Endothelial cell of umbilical vein (primary cell): ENCODE measurements at regions not wholly inside any gene's neighbourhood (a gene's known extent, or its start where the extent isn't known, plus 50 kb on each side); places are given as distances from the start of the nearest gene placed in this dataset.

ENCODE experiments used
- BruUV-seq: library from RNA; stranded (reverse); fragments of 400-500 nt; replicated peaks from 2 replicates; lab custom pipeline; 2021; lab: Mats Ljungman, UMichigan
- CTCF ChIA-PET: fragments of 300-600, 350-600 bp; sonication (Branson Sonifier 250); formaldehyde crosslinking; loops from one replicate; lab custom pipeline; 2021; ENCODE audit warnings: antibody characterized with exemption, inconsistent platforms; lab: Charles Lee
- POLR2A ChIA-PET: fragments of 300-600, 350-600 bp; sonication (Branson Sonifier 250); formaldehyde crosslinking; loops from one replicate; lab custom pipeline; 2021; ENCODE audit warnings: antibody characterized with exemption, inconsistent platforms; lab: Charles Lee
- DNase-seq: peaks from one replicate; pipeline ENCODE4 v3.0.0-alpha.2; 2011; ENCODE audit warnings: low read depth, low spot score
- FAIRE-seq: peaks from 2 replicates; lab custom pipeline; 2011; peaks lifted over from hg19 to GRCh38; lab: Jason Lieb, UNC
- H2AFZ ChIP-seq: 2 replicates; pipeline ENCODE4 v1.6.0; 2012; ENCODE audit warnings: low read depth, low read length, control low read depth, inconsistent platforms
- H3K27ac ChIP-seq: 2 replicates; pipeline ENCODE4 v1.5.1; 2011; ENCODE audit warnings: low read depth, mild to moderate bottlenecking, control low read depth, low read length, moderate library complexity; ENCODE audit not compliant: insufficient read depth
- H3K27me3 ChIP-seq, 2 experiments: 2 replicates each; pipeline versions ENCODE4 v1.6.0 to v1.6.1; 2011; ENCODE audit warnings: low read length in 2 of 2, mixed read lengths in 1 of 2; ENCODE audit not compliant: control insufficient read depth in 2 of 2, insufficient read depth in 2 of 2
- H3K36me3 ChIP-seq, 2 experiments: 2 replicates in 1 of 2; 3 replicates in 1 of 2; pipeline ENCODE4 v1.5.1; 2011; ENCODE audit warnings: low read length in 2 of 2, mild to moderate bottlenecking in 1 of 2, moderate library complexity in 1 of 2; ENCODE audit not compliant: control insufficient read depth in 2 of 2, insufficient read depth in 2 of 2; ENCODE audit errors: extremely low read depth in 1 of 2
- H3K4me1 ChIP-seq: 3 replicates; pipeline ENCODE4 v1.5.1; 2011; ENCODE audit warnings: mild to moderate bottlenecking, low read length; ENCODE audit not compliant: control insufficient read depth, insufficient read depth; ENCODE audit errors: extremely low read depth
- H3K4me2 ChIP-seq: 2 replicates; pipeline ENCODE4 v1.6.1; 2011; ENCODE audit warnings: low read length, control low read depth, mixed read lengths; ENCODE audit not compliant: insufficient read depth
- H3K4me3 ChIP-seq, 3 experiments: fragments of 200-600 bp in 1 of 3; sonication (generic), shearing (Covaris generic) in 1 of 3; replicated peaks in 1 of 3; 2 replicates each; pipeline ENCODE4 v1.5.1; 2011 to 2016; ENCODE audit warnings: control low read depth in 3 of 3, low read length in 3 of 3, mild to moderate bottlenecking in 2 of 3, inconsistent platforms in 1 of 3, low read depth in 1 of 3, moderate library complexity in 1 of 3; ENCODE audit not compliant: insufficient read depth in 1 of 3
- H3K79me2 ChIP-seq: 2 replicates; pipeline ENCODE4 v1.6.0; 2012; ENCODE audit warnings: low read length, inconsistent platforms; ENCODE audit not compliant: control insufficient read depth, insufficient read depth
- H3K9ac ChIP-seq: replicated peaks from 2 replicates; pipeline ENCODE3; 2011; ENCODE audit warnings: low read length, control low read depth; ENCODE audit not compliant: insufficient read depth; ENCODE audit errors: extremely low read depth
- H3K9me1 ChIP-seq: replicated peaks from 3 replicates; pipeline ENCODE4 v1.6.0; 2011; ENCODE audit warnings: mild to moderate bottlenecking, low read length; ENCODE audit not compliant: control insufficient read depth, insufficient read depth; ENCODE audit errors: extremely low read depth
- H3K9me3 ChIP-seq: replicated peaks from 2 replicates; pipeline ENCODE4 v1.5.1; 2012; ENCODE audit warnings: low read length, inconsistent platforms; ENCODE audit not compliant: control insufficient read depth, insufficient read depth
- H4K20me1 ChIP-seq: replicated peaks from 2 replicates; pipeline ENCODE3; 2011; ENCODE audit warnings: mild to moderate bottlenecking, low read length; ENCODE audit not compliant: control insufficient read depth, insufficient read depth; ENCODE audit errors: extremely low read depth
- CTCF ChIP-seq, 2 donors: IDR thresholded peaks; 1 replicate in 1 of 2; 2 replicates in 1 of 2; pipeline ENCODE4 v1.5.1; 2011; ENCODE audit warnings: low read length in 2 of 2, mild to moderate bottlenecking in 2 of 2, moderate library complexity in 2 of 2, control low read depth in 1 of 2, inconsistent platforms in 1 of 2, low read depth in 1 of 2; ENCODE audit not compliant: insufficient read depth in 1 of 2; ENCODE audit errors: extremely low read depth in 1 of 2
- EZH2 ChIP-seq: IDR thresholded peaks from 2 replicates; pipeline ENCODE4 v1.6.1; 2012; ENCODE audit warnings: borderline replicate concordance, low read depth, mild to moderate bottlenecking, moderate library complexity, low read length, inconsistent platforms; ENCODE audit not compliant: severe bottlenecking
- FOS ChIP-seq: IDR thresholded peaks from 2 replicates; pipeline ENCODE4 v1.6.1; 2011; ENCODE audit warnings: mild to moderate bottlenecking, low read length, moderate library complexity, borderline replicate concordance; ENCODE audit not compliant: insufficient read depth
- GATA2 ChIP-seq: IDR thresholded peaks from 2 replicates; pipeline ENCODE4 v1.7.0; 2011; ENCODE audit warnings: low read depth, mild to moderate bottlenecking, moderate library complexity, mixed read lengths, low read length; ENCODE audit not compliant: insufficient read length, insufficient read depth
- JUN ChIP-seq: IDR thresholded peaks from 2 replicates; pipeline ENCODE4 v1.6.1; 2011; ENCODE audit warnings: borderline replicate concordance, low read depth; ENCODE audit not compliant: insufficient read length, insufficient read depth
- MAX ChIP-seq: IDR thresholded peaks from 2 replicates; pipeline ENCODE4 v1.6.1; 2011; ENCODE audit not compliant: insufficient read depth, insufficient read length
- MYC ChIP-seq: IDR thresholded peaks from one replicate; pipeline ENCODE4 v1.6.1; 2011; ENCODE audit warnings: mild to moderate bottlenecking, low read depth, low read length
- POLR2A ChIP-seq: IDR thresholded peaks from 2 replicates; pipeline ENCODE4 v1.6.1; 2012; ENCODE audit warnings: low read depth, mild to moderate bottlenecking, control low read depth, low read length
- POLR2AphosphoS5 ChIP-seq: IDR thresholded peaks from 2 replicates; pipeline ENCODE4 v1.6.1; 2012; ENCODE audit warnings: low read depth, mild to moderate bottlenecking, control low read depth, low read length, moderate library complexity; ENCODE audit not compliant: insufficient read depth
- dilution Hi-C: fragments of 300-500 bp; cut with MboI; formaldehyde crosslinking; loops from one replicate; pipeline ENCODE4 v1.15.0; 2019; ENCODE audit warnings: low sequenced_read_pairs; ENCODE audit not compliant: extremely low pct_ligation_motif_present
- intact Hi-C: fragments of 100-400 bp; cut with micrococcal nuclease; formaldehyde crosslinking; loops from one replicate; pipeline ENCODE4 v1.10.0; 2022

GRCh38 chr12:30138483-30138882 is 354.7 kb upstream of the TMTC1 start:
- no peaks in the 10 kb centered on the region for H3K27me3 ChIP-seq
- H3K36me3 ChIP-seq = no peaks in the 10 kb centered on the region
- no peak for TF ChIP-seq MYC
- no peak for TF ChIP-seq POLR2AphosphoS5
- no peak for TF ChIP-seq POLR2A
- no peak for TF ChIP-seq JUN
- no peak for TF ChIP-seq EZH2
- TF ChIP-seq MAX = no peak
- no peak for TF ChIP-seq FOS
- TF ChIP-seq GATA2 = no peak
- TF ChIP-seq CTCF (IDR thresholded peaks at IDR 0.05; ENCODE audit: extremely low read depth in 1 of 2, insufficient read depth in 1 of 2, low read depth in 1 of 2, low read length in 2 of 2) = no peak
- FAIRE-seq (no peak), DNase-seq (no peak)
- H4K20me1 ChIP-seq = no peaks in the 10 kb centered on the region
- BruUV-seq = no TSS peak
- H3K9me3 ChIP-seq = no peaks in the 10 kb centered on the region
- ChIA-PET POLR2A (no interaction called here), CTCF (no interaction called here)
- H3K4me2 ChIP-seq = no peak overlapping the region
- H3K27ac ChIP-seq = no peak overlapping the region
- no peaks in the 10 kb centered on the region for H3K79me2 ChIP-seq
- dilution Hi-C loops (no loop called here), intact Hi-C loops (no loop called here)
- no peak overlapping the region for H3K9ac ChIP-seq
- H3K4me1 ChIP-seq = no peaks in the 10 kb centered on the region
- H2AFZ ChIP-seq = no peak overlapping the region
- H3K4me3 ChIP-seq = no peak overlapping the region
- no peaks in the 10 kb centered on the region for H3K9me1 ChIP-seq
